GM23338 (cell line): ENCODE measurements at regions not wholly inside any gene's neighbourhood (a gene's known extent, or its start where the extent isn't known, plus 50 kb on each side); places are given as distances from the start of the nearest gene placed in this dataset.

ENCODE experiments used
- ATAC-seq: fragments of 200-7000 bp; cut with Tn5 transposase; 3 replicates; pipeline ENCODE4 v1.9.1; 2020
- DNase-seq: peaks from one replicate; pipeline ENCODE4 v3.0.0-alpha.2; 2015; ENCODE audit warnings: low spot score
- H2AFZ ChIP-seq: fragments of 200-600 bp; sonication (generic); 2 replicates; pipeline ENCODE4 v1.8.0; 2016; ENCODE audit warnings: antibody characterized with exemption, mild to moderate bottlenecking, moderate library complexity
- H3F3A ChIP-seq: fragments of 200-600 bp; sonication (generic); replicated peaks from 2 replicates; pipeline ENCODE4 v1.8.0; 2017; ENCODE audit warnings: antibody characterized with exemption, mixed run types, low read depth
- H3K27ac ChIP-seq: fragments of 200-600 bp; sonication (generic); 2 replicates; pipeline ENCODE4 v1.6.1; 2016; ENCODE audit warnings: low read depth
- H3K27me3 ChIP-seq: fragments of 200-600 bp; sonication (generic); 2 replicates; pipeline ENCODE4 v1.8.0; 2016; ENCODE audit warnings: mild to moderate bottlenecking, mixed run types, moderate library complexity; ENCODE audit not compliant: insufficient read depth
- H3K36me3 ChIP-seq: fragments of 200-600 bp; sonication (generic); 2 replicates; pipeline ENCODE4 v1.8.0; 2016; ENCODE audit warnings: mild to moderate bottlenecking; ENCODE audit not compliant: insufficient read depth
- H3K4me1 ChIP-seq: fragments of 200-600 bp; sonication (generic); 2 replicates; pipeline ENCODE4 v1.8.0; 2016; ENCODE audit warnings: mild to moderate bottlenecking, moderate library complexity; ENCODE audit not compliant: insufficient read depth
- H3K4me2 ChIP-seq: fragments of 200-600 bp; sonication (generic); 2 replicates; pipeline ENCODE4 v1.7.1; 2017; ENCODE audit warnings: mixed run types
- H3K4me3 ChIP-seq: fragments of 200-600 bp; sonication (generic); 2 replicates; pipeline ENCODE4 v1.6.1; 2016; ENCODE audit warnings: mixed run types
- H3K79me2 ChIP-seq: fragments of 200-600 bp; sonication (generic); replicated peaks from 2 replicates; pipeline ENCODE4 v1.8.0; 2017; ENCODE audit warnings: mild to moderate bottlenecking; ENCODE audit not compliant: insufficient read depth
- H3K9me2 ChIP-seq: fragments of 200-600 bp; sonication (generic); 2 replicates; pipeline ENCODE4 v1.8.0; 2017; ENCODE audit not compliant: insufficient read depth
- H4K20me1 ChIP-seq: fragments of 200-600 bp; sonication (generic); replicated peaks from 2 replicates; pipeline ENCODE4 v1.8.0; 2017; ENCODE audit warnings: mild to moderate bottlenecking; ENCODE audit not compliant: insufficient read depth
- H3K27ac Mint-ChIP-seq: 2 replicates; pipeline ENCODE4 v1.8.0; 2020; ENCODE audit warnings: inconsistent platforms, mild to moderate bottlenecking, moderate library complexity, mixed read lengths
- H3K27me3 Mint-ChIP-seq: 3 replicates; pipeline ENCODE4 v1.8.0; 2022; ENCODE audit warnings: low read depth, mild to moderate bottlenecking, moderate library complexity, mixed read lengths, inconsistent platforms; ENCODE audit not compliant: insufficient read depth, poor library complexity
- H3K36me3 Mint-ChIP-seq: 3 replicates; pipeline ENCODE4 v1.8.0; 2021; ENCODE audit warnings: low read depth, mild to moderate bottlenecking, inconsistent platforms, moderate library complexity, mixed read lengths
- H3K4me1 Mint-ChIP-seq: 3 replicates; pipeline ENCODE4 v1.8.0; 2020; ENCODE audit warnings: mild to moderate bottlenecking, inconsistent platforms, mixed read lengths
- H3K4me3 Mint-ChIP-seq: 3 replicates; pipeline ENCODE4 v1.8.0; 2021; ENCODE audit warnings: moderate library complexity, mild to moderate bottlenecking, inconsistent platforms, mixed read lengths
- H3K9me3 Mint-ChIP-seq: 3 replicates; pipeline ENCODE4 v1.8.0; 2020; ENCODE audit warnings: moderate library complexity, mild to moderate bottlenecking, inconsistent platforms, mixed read lengths
- CREB1 ChIP-seq: fragments of 250-450 bp; sonication (Bioruptor Pico); IDR thresholded peaks from 2 replicates; pipeline ENCODE4 v1.5.0; 2020; ENCODE audit warnings: low read depth, mild to moderate bottlenecking, moderate library complexity
- EZH2 ChIP-seq: fragments of 200-600 bp; sonication (generic); IDR thresholded peaks from one replicate; pipeline ENCODE4 v1.8.0; 2017; ENCODE audit warnings: antibody characterized with exemption, mild to moderate bottlenecking, low read depth; ENCODE audit not compliant: unreplicated experiment
- EZH2phosphoT487 ChIP-seq: fragments of 200-600 bp; sonication (generic); IDR thresholded peaks from one replicate; pipeline ENCODE4 v1.8.1; 2018; ENCODE audit warnings: antibody characterized with exemption; ENCODE audit not compliant: unreplicated experiment
- JUNB ChIP-seq: IDR thresholded peaks from one replicate; pipeline ENCODE4 v1.6.1; 2016; ENCODE audit warnings: antibody characterized with exemption; ENCODE audit not compliant: unreplicated experiment
- NANOG ChIP-seq: IDR thresholded peaks from 2 replicates; pipeline ENCODE4 v1.6.1; 2016; ENCODE audit warnings: antibody characterized with exemption, borderline replicate concordance
- POLR2AphosphoS5 ChIP-seq: IDR thresholded peaks from 2 replicates; pipeline ENCODE4 v1.6.1; 2016; ENCODE audit warnings: antibody characterized with exemption, low read depth
- STAT1 ChIP-seq: IDR thresholded peaks from one replicate; pipeline ENCODE4 v1.6.1; 2016; ENCODE audit warnings: antibody characterized with exemption; ENCODE audit not compliant: unreplicated experiment
- ZNF114 ChIP-seq: fragments of 250-450 bp; sonication (Bioruptor Pico); IDR thresholded peaks from 2 replicates; pipeline ENCODE4 v1.5.0; 2020; ENCODE audit warnings: mild to moderate bottlenecking, moderate library complexity
- ZNF331 ChIP-seq: fragments of 250-450 bp; sonication (Bioruptor Pico); IDR thresholded peaks from 2 replicates; pipeline ENCODE4 v1.5.0; 2020; ENCODE audit warnings: low read depth, mild to moderate bottlenecking, moderate library complexity
- TF ChIP-seq, protein P1 (sequence below), 2 experiments: fragments of 200-600 bp in 1 of 2; sonication (generic) in 1 of 2; conservative IDR thresholded peaks; 2 replicates each; pipeline versions ENCODE4 v1.5.1 to v1.6.1; 2016 to 2017; ENCODE audit warnings: antibody characterized with exemption in 2 of 2, low read depth in 2 of 2, mild to moderate bottlenecking in 2 of 2, moderate library complexity in 1 of 2
- TF ChIP-seq, protein P2 (sequence below): IDR thresholded peaks from 2 replicates; pipeline ENCODE4 v1.6.1; 2016; ENCODE audit warnings: antibody characterized with exemption
- TF ChIP-seq, protein P3 (sequence below): IDR thresholded peaks from one replicate; pipeline ENCODE4 v1.6.1; 2018; ENCODE audit warnings: antibody characterized with exemption; ENCODE audit not compliant: unreplicated experiment
- TF ChIP-seq, protein P4 (sequence below): fragments of 250-450 bp; sonication (Bioruptor Pico); IDR thresholded peaks from 2 replicates; pipeline ENCODE4 v1.5.0; 2020; ENCODE audit warnings: mild to moderate bottlenecking, moderate library complexity

DNA sequence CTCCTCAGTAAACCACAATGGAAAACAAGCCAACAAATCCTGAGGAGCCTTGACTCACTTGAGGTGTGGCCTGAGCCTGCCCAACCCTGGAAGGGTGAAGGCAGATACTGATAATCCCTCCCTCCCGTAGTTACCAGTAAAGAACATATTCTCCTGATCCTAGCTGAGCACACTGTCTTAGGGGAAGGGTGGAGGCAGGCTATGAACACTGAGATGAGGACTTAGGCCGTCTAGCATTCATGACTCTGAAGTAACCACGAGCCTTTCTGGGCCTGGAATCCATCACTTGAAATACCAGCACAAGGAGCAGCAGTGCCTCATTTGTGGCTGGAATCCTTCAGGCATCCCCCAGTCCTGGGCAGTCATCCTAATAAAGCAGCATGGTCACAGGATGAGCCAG is 124.5 kb upstream of the PRLR start:
- no peak overlapping the region; the same call in 1 of the 2 replicates for H2AFZ ChIP-seq
- H3K27ac ChIP-seq, result no peak overlapping the region
- H3K79me2 ChIP-seq, result no peaks in the 10 kb centered on the region
- ATAC-seq (no peak), DNase-seq (no peak)
- peaks cover 3% of the 10 kb centered on the region; the same call in 1 of the 2 replicates for H3K9me2 ChIP-seq
- no peak for TF ChIP-seq ZNF114
- TF ChIP-seq, protein P1, sequence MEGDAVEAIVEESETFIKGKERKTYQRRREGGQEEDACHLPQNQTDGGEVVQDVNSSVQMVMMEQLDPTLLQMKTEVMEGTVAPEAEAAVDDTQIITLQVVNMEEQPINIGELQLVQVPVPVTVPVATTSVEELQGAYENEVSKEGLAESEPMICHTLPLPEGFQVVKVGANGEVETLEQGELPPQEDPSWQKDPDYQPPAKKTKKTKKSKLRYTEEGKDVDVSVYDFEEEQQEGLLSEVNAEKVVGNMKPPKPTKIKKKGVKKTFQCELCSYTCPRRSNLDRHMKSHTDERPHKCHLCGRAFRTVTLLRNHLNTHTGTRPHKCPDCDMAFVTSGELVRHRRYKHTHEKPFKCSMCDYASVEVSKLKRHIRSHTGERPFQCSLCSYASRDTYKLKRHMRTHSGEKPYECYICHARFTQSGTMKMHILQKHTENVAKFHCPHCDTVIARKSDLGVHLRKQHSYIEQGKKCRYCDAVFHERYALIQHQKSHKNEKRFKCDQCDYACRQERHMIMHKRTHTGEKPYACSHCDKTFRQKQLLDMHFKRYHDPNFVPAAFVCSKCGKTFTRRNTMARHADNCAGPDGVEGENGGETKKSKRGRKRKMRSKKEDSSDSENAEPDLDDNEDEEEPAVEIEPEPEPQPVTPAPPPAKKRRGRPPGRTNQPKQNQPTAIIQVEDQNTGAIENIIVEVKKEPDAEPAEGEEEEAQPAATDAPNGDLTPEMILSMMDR (conservative IDR thresholded peaks at IDR 0.05; ENCODE audit: low read depth in 2 of 2), result no peak
- TF ChIP-seq CREB1 (CRISPR knock-in tag), result no peak
- TF ChIP-seq, protein P2, sequence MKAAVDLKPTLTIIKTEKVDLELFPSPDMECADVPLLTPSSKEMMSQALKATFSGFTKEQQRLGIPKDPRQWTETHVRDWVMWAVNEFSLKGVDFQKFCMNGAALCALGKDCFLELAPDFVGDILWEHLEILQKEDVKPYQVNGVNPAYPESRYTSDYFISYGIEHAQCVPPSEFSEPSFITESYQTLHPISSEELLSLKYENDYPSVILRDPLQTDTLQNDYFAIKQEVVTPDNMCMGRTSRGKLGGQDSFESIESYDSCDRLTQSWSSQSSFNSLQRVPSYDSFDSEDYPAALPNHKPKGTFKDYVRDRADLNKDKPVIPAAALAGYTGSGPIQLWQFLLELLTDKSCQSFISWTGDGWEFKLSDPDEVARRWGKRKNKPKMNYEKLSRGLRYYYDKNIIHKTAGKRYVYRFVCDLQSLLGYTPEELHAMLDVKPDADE, result no peak
- no peak for TF ChIP-seq NANOG
- TF ChIP-seq EZH2, result no peak
- no peak for TF ChIP-seq STAT1
- no peak for TF ChIP-seq POLR2AphosphoS5
- TF ChIP-seq ZNF331 (CRISPR knock-in tag), result no peak
- TF ChIP-seq, protein P3, sequence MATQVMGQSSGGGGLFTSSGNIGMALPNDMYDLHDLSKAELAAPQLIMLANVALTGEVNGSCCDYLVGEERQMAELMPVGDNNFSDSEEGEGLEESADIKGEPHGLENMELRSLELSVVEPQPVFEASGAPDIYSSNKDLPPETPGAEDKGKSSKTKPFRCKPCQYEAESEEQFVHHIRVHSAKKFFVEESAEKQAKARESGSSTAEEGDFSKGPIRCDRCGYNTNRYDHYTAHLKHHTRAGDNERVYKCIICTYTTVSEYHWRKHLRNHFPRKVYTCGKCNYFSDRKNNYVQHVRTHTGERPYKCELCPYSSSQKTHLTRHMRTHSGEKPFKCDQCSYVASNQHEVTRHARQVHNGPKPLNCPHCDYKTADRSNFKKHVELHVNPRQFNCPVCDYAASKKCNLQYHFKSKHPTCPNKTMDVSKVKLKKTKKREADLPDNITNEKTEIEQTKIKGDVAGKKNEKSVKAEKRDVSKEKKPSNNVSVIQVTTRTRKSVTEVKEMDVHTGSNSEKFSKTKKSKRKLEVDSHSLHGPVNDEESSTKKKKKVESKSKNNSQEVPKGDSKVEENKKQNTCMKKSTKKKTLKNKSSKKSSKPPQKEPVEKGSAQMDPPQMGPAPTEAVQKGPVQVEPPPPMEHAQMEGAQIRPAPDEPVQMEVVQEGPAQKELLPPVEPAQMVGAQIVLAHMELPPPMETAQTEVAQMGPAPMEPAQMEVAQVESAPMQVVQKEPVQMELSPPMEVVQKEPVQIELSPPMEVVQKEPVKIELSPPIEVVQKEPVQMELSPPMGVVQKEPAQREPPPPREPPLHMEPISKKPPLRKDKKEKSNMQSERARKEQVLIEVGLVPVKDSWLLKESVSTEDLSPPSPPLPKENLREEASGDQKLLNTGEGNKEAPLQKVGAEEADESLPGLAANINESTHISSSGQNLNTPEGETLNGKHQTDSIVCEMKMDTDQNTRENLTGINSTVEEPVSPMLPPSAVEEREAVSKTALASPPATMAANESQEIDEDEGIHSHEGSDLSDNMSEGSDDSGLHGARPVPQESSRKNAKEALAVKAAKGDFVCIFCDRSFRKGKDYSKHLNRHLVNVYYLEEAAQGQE, result no peak
- TF ChIP-seq JUNB, result no peak
- TF ChIP-seq, protein P4, sequence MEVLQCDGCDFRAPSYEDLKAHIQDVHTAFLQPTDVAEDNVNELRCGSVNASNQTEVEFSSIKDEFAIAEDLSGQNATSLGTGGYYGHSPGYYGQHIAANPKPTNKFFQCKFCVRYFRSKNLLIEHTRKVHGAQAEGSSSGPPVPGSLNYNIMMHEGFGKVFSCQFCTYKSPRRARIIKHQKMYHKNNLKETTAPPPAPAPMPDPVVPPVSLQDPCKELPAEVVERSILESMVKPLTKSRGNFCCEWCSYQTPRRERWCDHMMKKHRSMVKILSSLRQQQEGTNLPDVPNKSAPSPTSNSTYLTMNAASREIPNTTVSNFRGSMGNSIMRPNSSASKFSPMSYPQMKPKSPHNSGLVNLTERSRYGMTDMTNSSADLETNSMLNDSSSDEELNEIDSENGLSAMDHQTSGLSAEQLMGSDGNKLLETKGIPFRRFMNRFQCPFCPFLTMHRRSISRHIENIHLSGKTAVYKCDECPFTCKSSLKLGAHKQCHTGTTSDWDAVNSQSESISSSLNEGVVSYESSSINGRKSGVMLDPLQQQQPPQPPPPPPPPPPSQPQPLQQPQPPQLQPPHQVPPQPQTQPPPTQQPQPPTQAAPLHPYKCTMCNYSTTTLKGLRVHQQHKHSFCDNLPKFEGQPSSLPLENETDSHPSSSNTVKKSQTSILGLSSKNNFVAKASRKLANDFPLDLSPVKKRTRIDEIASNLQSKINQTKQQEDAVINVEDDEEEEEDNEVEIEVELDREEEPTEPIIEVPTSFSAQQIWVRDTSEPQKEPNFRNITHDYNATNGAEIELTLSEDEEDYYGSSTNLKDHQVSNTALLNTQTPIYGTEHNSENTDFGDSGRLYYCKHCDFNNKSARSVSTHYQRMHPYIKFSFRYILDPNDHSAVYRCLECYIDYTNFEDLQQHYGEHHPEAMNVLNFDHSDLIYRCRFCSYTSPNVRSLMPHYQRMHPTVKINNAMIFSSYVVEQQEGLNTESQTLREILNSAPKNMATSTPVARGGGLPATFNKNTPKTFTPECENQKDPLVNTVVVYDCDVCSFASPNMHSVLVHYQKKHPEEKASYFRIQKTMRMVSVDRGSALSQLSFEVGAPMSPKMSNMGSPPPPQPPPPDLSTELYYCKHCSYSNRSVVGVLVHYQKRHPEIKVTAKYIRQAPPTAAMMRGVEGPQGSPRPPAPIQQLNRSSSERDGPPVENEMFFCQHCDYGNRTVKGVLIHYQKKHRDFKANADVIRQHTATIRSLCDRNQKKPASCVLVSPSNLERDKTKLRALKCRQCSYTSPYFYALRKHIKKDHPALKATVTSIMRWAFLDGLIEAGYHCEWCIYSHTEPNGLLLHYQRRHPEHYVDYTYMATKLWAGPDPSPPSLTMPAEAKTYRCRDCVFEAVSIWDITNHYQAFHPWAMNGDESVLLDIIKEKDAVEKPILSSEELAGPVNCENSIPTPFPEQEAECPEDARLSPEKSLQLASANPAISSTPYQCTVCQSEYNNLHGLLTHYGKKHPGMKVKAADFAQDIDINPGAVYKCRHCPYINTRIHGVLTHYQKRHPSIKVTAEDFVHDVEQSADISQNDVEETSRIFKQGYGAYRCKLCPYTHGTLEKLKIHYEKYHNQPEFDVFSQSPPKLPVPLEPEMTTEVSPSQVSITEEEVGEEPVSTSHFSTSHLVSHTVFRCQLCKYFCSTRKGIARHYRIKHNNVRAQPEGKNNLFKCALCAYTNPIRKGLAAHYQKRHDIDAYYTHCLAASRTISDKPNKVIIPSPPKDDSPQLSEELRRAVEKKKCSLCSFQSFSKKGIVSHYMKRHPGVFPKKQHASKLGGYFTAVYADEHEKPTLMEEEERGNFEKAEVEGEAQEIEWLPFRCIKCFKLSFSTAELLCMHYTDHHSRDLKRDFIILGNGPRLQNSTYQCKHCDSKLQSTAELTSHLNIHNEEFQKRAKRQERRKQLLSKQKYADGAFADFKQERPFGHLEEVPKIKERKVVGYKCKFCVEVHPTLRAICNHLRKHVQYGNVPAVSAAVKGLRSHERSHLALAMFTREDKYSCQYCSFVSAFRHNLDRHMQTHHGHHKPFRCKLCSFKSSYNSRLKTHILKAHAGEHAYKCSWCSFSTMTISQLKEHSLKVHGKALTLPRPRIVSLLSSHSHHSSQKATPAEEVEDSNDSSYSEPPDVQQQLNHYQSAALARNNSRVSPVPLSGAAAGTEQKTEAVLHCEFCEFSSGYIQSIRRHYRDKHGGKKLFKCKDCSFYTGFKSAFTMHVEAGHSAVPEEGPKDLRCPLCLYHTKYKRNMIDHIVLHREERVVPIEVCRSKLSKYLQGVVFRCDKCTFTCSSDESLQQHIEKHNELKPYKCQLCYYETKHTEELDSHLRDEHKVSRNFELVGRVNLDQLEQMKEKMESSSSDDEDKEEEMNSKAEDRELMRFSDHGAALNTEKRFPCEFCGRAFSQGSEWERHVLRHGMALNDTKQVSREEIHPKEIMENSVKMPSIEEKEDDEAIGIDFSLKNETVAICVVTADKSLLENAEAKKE (CRISPR knock-in tag), result no peak
- no peak for TF ChIP-seq EZH2phosphoT487
- H3K36me3 ChIP-seq, result no peaks in the 10 kb centered on the region
- peaks cover 2% of the 10 kb centered on the region for H3K27me3 Mint-ChIP-seq
- peaks cover 33% of the 10 kb centered on the region for H3K9me3 Mint-ChIP-seq
- H3F3A ChIP-seq, result no peaks in the 10 kb centered on the region
- peaks cover 8% of the 10 kb centered on the region; the same call in 2 of the 3 replicates for H3K36me3 Mint-ChIP-seq
- no peaks in the 10 kb centered on the region for H3K4me1 Mint-ChIP-seq
- no peak overlapping the region for H3K4me3 Mint-ChIP-seq
- no peaks in the 10 kb centered on the region for H4K20me1 ChIP-seq
- no peak overlapping the region for H3K4me3 ChIP-seq
- no peaks in the 10 kb centered on the region for H3K4me1 ChIP-seq
- no peaks in the 10 kb centered on the region for H3K27me3 ChIP-seq
- no peak overlapping the region for H3K27ac Mint-ChIP-seq
- no peak overlapping the region for H3K4me2 ChIP-seq
